Smooth muscle cell (in vitro differentiated cells): ENCODE measurements at regions not wholly inside any gene's neighbourhood (a gene's known extent, or its start where the extent isn't known, plus 50 kb on each side); places are given as distances from the start of the nearest gene placed in this dataset.

Experiments
- DNase-seq: peaks from one replicate; lab custom pipeline; 2025; ENCODE audit not compliant: unreplicated experiment; lab: John Stamatoyannopoulos, UW
- H2AFZ ChIP-seq: fragments of 200-600 bp; sonication (generic); 2 replicates; pipeline ENCODE4 v1.6.0; 2016; ENCODE audit warnings: antibody characterized with exemption, low read depth, mild to moderate bottlenecking
- H3F3A ChIP-seq: fragments of 200-600 bp; sonication (generic); 2 replicates; pipeline ENCODE4 v1.6.0; 2017; ENCODE audit warnings: antibody characterized with exemption, low read depth
- H3K27ac ChIP-seq: fragments of 200-600 bp; sonication (generic); 2 replicates; pipeline ENCODE4 v1.5.1; 2016; ENCODE audit warnings: low read depth, mild to moderate bottlenecking
- H3K27me3 ChIP-seq: fragments of 200-600 bp; sonication (generic); 2 replicates; pipeline ENCODE4 v1.6.1; 2016; ENCODE audit warnings: low read depth, mild to moderate bottlenecking
- H3K36me3 ChIP-seq: fragments of 200-600 bp; sonication (generic); 2 replicates; pipeline ENCODE4 v1.5.1; 2016; ENCODE audit warnings: low read depth
- H3K4me1 ChIP-seq: fragments of 200-600 bp; sonication (generic); 2 replicates; pipeline ENCODE4 v1.5.1; 2016; ENCODE audit warnings: low read depth
- H3K4me2 ChIP-seq: fragments of 200-600 bp; sonication (generic); 2 replicates; pipeline ENCODE4 v1.6.0; 2016; ENCODE audit warnings: mild to moderate bottlenecking
- H3K4me3 ChIP-seq: fragments of 200-600 bp; sonication (generic); 2 replicates; pipeline ENCODE4 v1.5.1; 2016; ENCODE audit warnings: mild to moderate bottlenecking
- H3K79me2 ChIP-seq: fragments of 200-600 bp; sonication (generic); 2 replicates; pipeline ENCODE4 v1.6.0; 2016; ENCODE audit warnings: low read depth, mild to moderate bottlenecking
- H3K9ac ChIP-seq: fragments of 200-600 bp; sonication (generic); 2 replicates; pipeline ENCODE4 v1.6.0; 2016; ENCODE audit warnings: low read depth
- H3K9me3 ChIP-seq: fragments of 200-600 bp; sonication (generic); replicated peaks from 2 replicates; pipeline ENCODE4 v1.5.1; 2016; ENCODE audit warnings: low read depth
- H4K20me1 ChIP-seq: fragments of 200-600 bp; sonication (generic); 2 replicates; pipeline ENCODE4 v1.6.0; 2016; ENCODE audit warnings: low read depth
- CTCF ChIP-seq: fragments of 200-600 bp; sonication (generic); IDR thresholded peaks from 2 replicates; pipeline ENCODE4 v1.5.1; 2017; ENCODE audit warnings: borderline replicate concordance, mild to moderate bottlenecking, antibody characterized with exemption; ENCODE audit not compliant: insufficient read depth, poor library complexity, severe bottlenecking
- WGBS: methylation state at CpG from one replicate; pipeline ENCODE4 v1.1.7; 2016; ENCODE audit warnings: low lambda C conversion rate; 5-methylcytosine and 5-hydroxymethylcytosine counted together

GRCh38 chr19:5222821-5223321 is 117.7 kb downstream of the PTPRS start:
- Histone ChIP-seq H3K9ac (no peak overlapping the region), H3K9me3 (no peaks in the 10 kb centered on the region), H3F3A (no peaks in the 10 kb centered on the region), H3K79me2 (no peaks in the 10 kb centered on the region), H3K4me1 (no peaks in the 10 kb centered on the region), H4K20me1 (no peaks in the 10 kb centered on the region), H3K4me2 (no peak overlapping the region), H3K36me3 (no peaks in the 10 kb centered on the region), H2AFZ (no peak overlapping the region), H3K4me3 (no peak overlapping the region), H3K27ac (no peak overlapping the region), H3K27me3 (no peaks in the 10 kb centered on the region)
- TF ChIP-seq CTCF, result no peak
- no peak for DNase-seq
- 97% methylated on average over 53 of the region's 53 CpGs for WGBS

- 96% methylated on average over 14 of the region's 22 CpGs for WGBS
- H3K9ac ChIP-seq, result no peak overlapping the region
- no peaks in the 10 kb centered on the region for H3K4me1 ChIP-seq
- peaks cover 6% of the 10 kb centered on the region for H3K36me3 ChIP-seq
- TF ChIP-seq CTCF, result no peak
- no peaks in the 10 kb centered on the region for H3K79me2 ChIP-seq
- H3K4me3 ChIP-seq, result no peak overlapping the region
- H3K9me3 ChIP-seq, result no peaks in the 10 kb centered on the region
- H3K27me3 ChIP-seq, result no peaks in the 10 kb centered on the region
- no peak overlapping the region for H3K27ac ChIP-seq
- no peaks in the 10 kb centered on the region for H3F3A ChIP-seq
- H4K20me1 ChIP-seq, result no peaks in the 10 kb centered on the region
- no peak overlapping the region for H2AFZ ChIP-seq
- no peak for DNase-seq
- H3K4me2 ChIP-seq, result no peak overlapping the region
Measured at GRCh38 chr19:5222178-5222577, 118.4 kb downstream of the PTPRS start.

DNA sequence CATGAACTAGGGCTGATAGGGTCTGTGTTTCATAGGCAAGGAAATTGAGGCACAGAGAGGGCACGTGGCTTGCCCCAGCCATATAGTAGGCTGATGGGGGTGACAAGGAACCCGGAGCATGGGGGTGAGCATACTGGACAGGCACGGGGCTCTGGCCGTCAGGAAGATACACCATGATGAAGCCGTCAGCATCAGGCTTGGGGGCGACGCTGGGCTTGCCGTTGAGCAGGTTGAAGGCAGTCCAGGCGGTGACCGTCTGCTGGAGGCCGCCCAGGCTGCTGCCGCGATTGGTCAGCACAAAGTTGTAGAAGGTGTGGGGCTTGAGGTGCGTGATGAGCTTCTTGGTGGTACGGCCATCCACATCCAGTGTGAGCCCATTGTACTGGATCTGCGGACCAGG is 119.7 kb downstream of the PTPRS start:
- Histone ChIP-seq H3K9ac (no peak overlapping the region), H3K9me3 (no peaks in the 10 kb centered on the region), H3K27ac (no peak overlapping the region), H3K4me2 (no peak overlapping the region), H2AFZ (no peak overlapping the region), H4K20me1 (no peaks in the 10 kb centered on the region), H3F3A (no peaks in the 10 kb centered on the region), H3K79me2 (no peaks in the 10 kb centered on the region), H3K27me3 (no peaks in the 10 kb centered on the region), H3K4me1 (no peaks in the 10 kb centered on the region), H3K36me3 (peaks cover 7% of the 10 kb centered on the region), H3K4me3 (no peak overlapping the region)
- whole genome bisulfite sequencing, result 98% methylated on average over 16 of the region's 16 CpGs
- no peak for DNase-seq
- no peak for TF ChIP-seq CTCF

- H4K20me1 ChIP-seq, result no peaks in the 10 kb centered on the region
- H3K4me2 ChIP-seq, result no peak overlapping the region
- no peak overlapping the region for H3K4me3 ChIP-seq
- no peak overlapping the region for H2AFZ ChIP-seq
- peaks cover 7% of the 10 kb centered on the region for H3K36me3 ChIP-seq
- no peaks in the 10 kb centered on the region for H3K9me3 ChIP-seq
- no peak overlapping the region for H3K27ac ChIP-seq
- no peaks in the 10 kb centered on the region for H3K4me1 ChIP-seq
- no peak for DNase-seq
- H3K9ac ChIP-seq, result no peak overlapping the region
- no peaks in the 10 kb centered on the region for H3F3A ChIP-seq
- over 99% methylated on average over 5 of the region's 5 CpGs for WGBS
- TF ChIP-seq CTCF, result no peak
- no peaks in the 10 kb centered on the region for H3K79me2 ChIP-seq
- H3K27me3 ChIP-seq, result no peaks in the 10 kb centered on the region
Measured at GRCh38 chr19:5220361-5220760, 120.3 kb downstream of the PTPRS start.
